Suprapubic skin (tissue), 3 donors: ENCODE measurements at regions not wholly inside any gene's neighbourhood (a gene's known extent, or its start where the extent isn't known, plus 50 kb on each side); places are given as distances from the start of the nearest gene placed in this dataset.

ENCODE experiments used
- CTCF ChIP-seq, 2 donors: fragments of 200-600 bp in 1 of 2; fragments of 450-650 bp in 1 of 2; sonication (generic) in 1 of 2; IDR thresholded peaks; one replicate each; pipeline ENCODE4 v1.5.1; 2016 to 2019; ENCODE audit warnings: antibody characterized with exemption in 2 of 2, mild to moderate bottlenecking in 1 of 2, moderate library complexity in 1 of 2
- POLR2A ChIP-seq, 2 donors: fragments of 450-650 bp; IDR thresholded peaks; one replicate each; pipeline ENCODE4 v1.6.1; 2017; ENCODE audit warnings: antibody characterized with exemption in 2 of 2, mild to moderate bottlenecking in 2 of 2, moderate library complexity in 2 of 2

DNA sequence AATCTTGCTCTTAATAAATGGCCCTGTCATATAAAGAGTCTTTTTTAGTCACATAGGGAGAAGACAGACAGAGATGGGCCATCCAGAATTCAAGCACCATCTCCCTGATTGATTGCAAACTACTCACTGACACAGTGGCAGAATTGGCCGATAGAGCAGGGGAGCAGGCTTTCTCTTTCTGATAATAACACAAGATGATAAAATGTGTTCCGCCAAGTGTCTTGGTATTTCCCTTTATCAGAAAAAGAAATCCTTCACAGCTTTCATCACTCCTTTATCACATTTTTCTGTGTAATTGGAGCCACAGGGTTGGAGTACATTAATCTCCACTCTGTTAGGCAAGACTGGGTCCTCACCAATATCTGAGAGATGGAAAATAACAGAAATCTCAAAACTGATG lies 406.0 kb downstream of the TMEM135 start:
- TF ChIP-seq CTCF (IDR thresholded peaks at IDR 0.05) (no peak), POLR2A (IDR thresholded peaks at IDR 0.05) (no peak)
